HK-2 (cell line): ENCODE measurements at regions not wholly inside any gene's neighbourhood (a gene's known extent, or its start where the extent isn't known, plus 50 kb on each side); places are given as distances from the start of the nearest gene placed in this dataset.

ENCODE experiments used
- DNase-seq: peaks from one replicate; pipeline ENCODE4 v3.0.0-alpha.2; 2018; ENCODE audit not compliant: unreplicated experiment

DNA sequence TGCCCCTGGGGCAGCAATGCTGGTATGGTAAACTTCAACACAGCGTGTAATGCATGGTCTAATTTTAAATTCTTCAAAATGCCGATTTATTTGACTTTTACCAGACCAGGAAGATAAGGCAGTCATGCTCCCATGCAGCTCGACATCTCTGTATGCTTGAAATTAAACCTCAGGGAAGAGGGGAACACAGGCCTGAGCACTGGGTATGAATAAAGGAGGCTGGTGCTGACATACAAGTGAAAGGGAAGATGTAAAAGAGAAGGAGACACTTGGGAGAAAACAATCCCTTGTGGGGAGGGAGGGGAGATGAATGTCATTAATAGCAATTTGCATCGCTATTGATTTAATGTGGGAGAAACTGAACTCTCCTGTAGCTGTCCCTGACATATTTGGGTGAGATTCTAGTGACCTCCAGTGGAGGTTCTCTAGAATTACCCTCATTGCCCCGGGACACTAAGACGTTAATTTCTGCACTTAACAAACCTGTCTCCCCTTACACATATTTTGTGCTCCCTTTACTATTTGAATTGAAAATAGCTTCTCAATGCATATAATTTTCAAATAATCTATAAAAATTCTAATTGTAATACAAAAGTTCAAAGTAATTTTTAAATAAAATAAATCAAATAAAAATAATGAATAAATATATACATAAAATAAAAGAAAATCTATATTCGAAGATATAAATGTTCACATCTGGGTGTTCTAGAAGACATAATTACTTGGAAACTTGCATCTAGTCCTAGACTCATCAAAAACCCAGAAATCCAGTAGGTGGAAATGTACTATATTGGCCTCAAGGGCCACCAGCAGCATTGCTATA, 283.1 kb downstream of the LMX1A start:
- DNase-seq, result no peak

DNA sequence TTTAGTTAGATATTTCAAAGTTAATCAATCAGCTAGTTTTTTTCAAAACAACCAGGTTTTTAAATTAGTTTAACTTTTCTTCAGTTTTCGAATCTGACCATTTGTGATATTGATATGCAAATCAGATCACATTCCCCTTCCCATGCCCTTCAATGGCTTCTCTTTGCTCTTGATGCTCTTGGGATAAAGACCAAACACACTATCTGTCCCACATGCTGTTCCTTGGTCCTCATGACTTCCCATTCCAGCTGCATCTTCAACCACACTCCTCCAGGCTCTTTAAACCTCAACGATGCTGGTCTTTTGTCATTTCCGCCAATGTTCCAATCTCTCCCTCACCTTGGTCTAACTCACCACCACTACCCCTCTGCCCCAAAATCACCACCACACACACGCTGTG, 285.8 kb downstream of the LMX1A start:
- DNase-seq, result no peak

DNA sequence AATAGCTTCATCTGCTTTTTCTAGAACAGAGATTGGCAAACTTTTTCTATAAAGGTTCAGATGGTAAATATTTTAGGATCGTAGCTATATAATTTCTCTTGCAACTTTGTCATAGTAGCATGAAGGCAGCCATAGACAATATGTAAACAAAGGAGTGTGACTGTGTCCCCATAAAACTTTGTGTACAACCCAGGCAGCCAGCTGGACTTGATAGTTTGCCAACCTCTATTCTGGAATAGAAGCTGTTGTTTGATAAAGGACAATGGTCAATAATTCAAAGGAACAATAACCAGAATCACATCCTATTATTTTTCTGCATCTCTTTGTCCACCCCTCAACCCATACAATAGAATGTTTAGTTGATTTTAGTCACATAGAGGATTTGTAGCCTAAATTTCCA, 286.7 kb downstream of the LMX1A start:
- no peak for DNase-seq

DNA sequence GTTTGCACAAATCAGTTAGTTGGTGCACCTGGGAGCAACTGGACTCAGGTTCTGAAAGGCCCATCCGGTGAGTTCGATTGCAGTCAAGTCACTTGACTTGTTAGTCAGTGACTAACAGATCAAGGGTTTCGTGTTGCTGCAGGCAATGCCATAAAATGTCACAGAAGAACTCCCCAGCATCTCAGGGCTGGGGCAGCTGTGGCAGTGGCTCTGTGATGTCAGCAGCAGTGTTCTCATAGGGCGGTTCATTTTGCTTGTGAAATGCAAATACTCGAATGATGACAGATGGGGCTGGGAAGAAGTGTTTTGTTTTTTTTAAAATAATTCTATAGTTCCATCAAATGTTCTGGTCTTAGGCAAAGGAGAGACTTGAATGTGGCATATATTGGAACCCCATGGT, 287.8 kb downstream of the LMX1A start:
- DNase-seq, result no peak

DNA sequence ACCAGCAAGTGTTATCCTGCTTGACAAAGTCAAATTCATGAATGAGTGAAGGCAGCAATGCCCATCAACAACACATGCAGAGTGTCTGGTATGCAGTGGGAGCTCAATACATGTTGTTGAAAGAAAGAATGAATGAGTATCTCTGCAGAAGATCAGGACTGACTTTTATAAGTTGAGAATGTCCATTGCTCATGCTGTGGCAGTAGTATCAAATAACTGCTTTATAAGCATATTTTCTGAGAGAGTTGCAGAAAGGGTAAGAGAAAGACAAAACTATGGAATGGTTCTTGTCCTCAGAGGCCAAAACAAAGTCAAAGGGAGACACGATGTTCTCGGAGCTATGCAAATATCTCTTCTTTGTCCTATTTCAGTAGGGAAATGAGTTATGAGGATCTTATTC, 288.7 kb downstream of the LMX1A start:
- no peak for DNase-seq

DNA sequence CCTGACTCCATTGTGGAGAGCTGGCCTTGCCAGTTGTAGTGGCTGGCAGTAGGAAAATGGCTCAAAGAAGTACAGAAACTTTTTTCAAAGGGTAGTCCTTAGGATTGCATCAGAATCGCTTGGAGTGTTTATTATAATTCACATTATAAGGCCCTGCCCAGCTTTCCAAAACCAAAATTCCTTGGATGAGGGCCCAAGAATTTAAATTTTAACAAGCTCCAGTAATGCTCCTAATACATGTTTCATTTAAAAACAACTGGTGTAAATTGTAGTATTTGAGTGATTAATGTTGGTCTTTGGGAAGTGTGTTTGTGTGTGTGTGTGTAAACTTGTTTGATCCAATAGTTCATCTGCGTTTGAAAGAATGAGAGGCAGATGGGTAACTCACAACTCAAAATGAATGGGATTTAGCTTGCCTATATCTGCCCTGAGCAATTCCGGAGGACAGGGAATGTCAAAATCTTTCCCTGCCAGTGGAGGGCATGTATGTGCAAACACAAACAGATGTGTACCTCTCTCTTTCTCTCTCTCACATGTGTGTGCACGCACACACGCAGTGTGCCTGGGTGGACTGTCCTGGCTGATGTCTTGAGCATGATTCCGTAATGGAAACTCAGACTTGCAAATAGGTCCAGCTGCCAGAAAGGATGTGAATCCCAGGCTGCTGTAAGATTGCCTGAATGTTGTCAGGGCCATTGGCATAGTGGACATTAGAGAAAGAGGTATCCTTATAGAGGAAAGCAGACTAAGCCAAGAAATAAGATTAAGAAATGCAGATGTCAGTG, 293.1 kb downstream of the LMX1A start:
- no peak for DNase-seq

DNA sequence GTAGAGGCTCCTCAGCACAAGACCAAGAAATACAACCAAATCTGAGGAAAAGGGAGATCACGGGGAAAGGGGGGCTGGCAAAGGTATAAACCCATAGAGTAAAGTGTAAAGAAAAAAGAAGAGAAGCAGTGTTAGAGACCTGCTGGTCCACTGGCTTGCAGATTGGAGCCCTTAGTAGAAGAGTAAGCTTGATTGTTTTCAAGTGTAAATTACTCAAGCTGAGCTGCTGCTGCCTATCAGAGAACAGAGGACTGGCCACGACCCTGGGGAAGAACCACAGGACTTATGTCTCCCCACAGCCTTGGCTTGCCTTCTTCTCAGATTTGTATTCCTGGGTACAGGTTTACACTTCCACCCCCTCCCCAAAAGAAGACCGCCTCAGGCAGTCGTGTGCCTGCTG, 294.2 kb downstream of the LMX1A start:
- DNase-seq, result no peak

DNA sequence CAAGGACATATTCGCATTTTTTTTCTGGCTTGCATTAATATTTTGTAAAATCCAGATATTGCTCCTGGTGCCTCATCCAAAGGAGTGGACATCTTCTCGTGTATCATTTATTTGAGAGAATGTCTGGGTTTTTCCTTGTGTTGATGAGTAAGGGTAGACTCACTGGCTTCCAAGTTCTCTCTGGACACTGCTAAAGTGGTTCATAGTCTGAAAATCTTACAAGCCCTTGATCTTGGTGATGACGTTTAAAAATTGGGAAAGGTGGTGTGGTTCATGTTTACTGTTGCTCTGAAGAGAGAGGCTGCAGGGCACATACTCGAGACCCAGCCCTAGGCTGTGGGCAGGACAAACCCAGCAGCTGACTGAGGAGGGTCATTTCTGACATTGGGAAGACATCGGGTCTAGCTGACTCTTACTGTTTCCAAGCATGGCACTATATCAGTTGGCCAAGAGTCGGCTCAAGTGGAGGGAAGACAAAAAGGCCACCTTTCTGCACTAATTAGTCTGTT, 296.2 kb downstream of the LMX1A start:
- DNase-seq, result no peak

DNA sequence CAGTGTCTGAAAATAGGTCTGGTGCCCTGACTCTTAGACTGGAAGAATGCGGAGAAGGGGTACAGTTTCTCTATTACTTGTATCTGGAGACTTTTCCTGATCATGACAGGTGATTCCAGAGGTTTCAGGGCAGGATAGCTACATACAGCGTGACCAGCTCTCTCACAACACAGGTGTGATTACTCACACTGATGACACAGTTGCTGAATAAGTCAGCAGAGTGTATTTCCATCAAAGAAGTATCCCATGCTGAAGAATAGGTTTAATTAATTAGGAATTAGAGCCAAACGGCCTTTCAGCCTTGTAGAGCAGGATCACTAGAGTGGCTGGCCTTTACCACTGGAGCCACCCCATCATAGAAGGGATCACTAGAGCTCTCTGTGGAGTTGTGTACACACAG, 298.6 kb downstream of the LMX1A start:
- DNase-seq, result no peak

DNA sequence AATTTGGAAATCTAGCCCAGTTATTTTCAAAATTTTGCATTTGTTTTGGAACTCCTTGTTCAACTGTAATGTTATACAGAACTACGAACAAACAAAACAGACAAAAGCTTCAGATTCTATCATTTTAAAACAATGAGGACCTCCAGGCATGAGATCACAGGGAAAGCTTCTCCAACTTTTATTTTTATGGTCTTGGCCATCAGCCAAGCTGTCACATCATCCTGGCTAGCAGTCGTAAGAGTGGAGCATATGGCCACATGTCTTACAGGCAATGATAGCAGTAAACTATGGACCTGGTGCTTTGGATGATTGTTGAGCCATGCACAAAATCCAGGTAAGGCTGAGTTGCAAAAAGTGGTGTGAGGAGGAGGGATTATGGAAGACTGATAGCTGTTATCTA, 299.6 kb downstream of the LMX1A start:
- DNase-seq, result no peak

DNA sequence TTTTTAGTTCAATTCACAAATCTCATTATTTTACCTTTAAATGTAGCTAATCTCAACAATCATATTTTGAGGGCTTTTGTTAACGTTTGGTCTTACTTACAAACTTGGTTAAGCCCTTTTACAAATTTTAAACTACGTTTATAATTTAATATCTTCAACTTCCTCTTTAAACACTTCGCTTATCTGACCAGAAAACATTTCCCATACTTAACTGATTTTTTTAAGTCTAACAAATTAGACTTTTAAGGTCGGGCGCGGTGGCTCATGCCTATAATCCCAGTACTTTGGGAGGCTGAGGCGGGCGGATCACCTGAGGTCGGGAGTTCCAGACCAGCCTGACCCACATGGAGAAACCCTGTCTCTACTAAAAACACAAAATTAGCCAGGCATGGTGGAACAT, 300.9 kb downstream of the LMX1A start:
- DNase-seq, result no peak

DNA sequence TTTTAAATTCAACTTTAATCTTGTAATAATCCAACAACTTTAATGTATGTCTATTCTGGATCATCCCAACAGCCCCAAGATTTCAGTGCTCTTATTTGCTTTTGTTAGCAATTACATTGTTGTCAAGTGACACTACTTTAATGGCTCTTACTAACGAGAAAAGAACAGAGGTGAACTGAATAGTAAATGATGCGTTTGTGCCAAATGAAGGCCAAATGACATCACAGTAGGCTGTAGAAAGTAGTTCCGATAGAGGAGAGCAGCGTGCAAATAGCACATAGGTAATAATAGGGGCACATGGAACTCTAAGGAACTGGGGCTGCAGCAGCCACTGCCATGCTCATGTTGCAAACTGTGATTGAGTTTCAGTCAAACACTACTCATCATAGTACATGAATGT, 301.9 kb downstream of the LMX1A start:
- DNase-seq, result no peak

DNA sequence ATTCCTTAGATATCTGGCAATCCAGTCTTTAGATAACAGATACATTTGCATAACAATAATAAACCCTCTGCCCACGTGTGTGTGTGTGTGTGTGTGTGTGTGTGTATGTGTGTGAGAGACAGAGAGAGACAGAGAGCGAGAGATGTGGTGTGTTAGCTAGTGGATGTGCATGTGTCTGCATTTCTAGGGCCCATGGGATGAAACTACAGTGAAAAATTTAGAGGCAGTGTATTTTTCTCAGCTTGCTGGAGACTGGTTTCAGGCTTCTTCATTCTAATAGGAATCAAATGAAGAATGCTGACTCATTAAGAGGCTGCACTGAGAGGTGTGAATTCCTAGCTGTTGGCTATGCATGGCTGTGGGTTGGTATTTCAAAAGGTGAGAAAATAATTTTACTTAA, 303.2 kb downstream of the LMX1A start:
- no peak for DNase-seq

DNA sequence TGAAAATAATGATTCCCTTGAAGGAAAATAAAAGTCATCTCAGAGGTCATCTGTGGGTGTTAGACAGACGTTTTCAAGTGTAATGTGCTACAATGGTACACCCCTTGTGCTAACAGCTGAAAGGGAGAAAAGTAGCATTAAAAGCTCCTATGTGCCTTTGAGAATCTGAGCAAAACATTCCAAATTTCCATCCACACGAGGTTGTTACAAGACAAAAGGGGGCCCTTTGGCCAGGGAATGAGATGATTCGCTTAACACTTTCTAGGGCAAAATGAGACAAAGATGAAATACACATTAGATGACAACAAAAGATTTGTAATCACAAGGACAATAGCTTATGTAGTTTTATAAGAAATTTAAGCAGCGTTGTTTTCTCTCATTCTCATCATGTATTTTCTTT, 303.6 kb downstream of the LMX1A start:
- no peak for DNase-seq

DNA sequence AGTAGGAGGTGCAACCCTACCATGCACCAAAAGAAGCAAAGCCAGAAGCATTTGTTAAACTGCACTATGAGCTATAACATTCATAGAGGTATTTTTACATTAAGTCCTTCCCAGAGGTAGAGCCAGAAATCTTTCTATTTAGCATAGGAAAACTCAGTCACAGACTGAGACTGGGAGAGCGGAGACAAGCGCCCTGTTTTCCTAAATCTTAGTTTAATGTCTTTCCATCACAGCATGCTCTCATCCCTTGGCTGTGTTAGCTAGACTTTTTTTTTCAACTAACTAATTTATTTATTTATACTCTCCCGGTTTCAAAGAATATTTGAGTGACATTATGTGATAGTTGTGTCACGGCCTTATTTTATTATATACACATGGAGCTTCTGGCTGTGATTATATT, 304.1 kb downstream of the LMX1A start:
- DNase-seq, result no peak

DNA sequence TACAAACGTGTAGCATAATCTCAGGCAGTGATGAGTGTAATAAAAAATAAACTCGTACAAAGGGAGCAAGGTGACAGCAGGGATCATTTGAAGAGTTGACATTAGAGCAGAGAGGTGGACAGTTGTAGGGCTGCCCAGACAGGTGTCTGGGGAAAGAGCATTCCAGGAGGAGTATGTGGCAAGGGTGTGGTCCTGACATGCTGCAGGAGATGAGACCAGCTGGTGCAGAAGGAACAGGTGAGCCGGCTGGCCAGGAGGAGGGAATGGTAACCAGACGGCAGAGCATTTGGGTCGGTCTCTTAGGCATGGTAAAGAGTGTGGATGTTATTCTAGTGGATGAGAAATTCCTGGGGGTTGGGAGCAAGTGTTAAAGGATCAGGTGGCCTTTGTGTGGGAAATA, 306.3 kb downstream of the LMX1A start:
- no peak for DNase-seq

DNA sequence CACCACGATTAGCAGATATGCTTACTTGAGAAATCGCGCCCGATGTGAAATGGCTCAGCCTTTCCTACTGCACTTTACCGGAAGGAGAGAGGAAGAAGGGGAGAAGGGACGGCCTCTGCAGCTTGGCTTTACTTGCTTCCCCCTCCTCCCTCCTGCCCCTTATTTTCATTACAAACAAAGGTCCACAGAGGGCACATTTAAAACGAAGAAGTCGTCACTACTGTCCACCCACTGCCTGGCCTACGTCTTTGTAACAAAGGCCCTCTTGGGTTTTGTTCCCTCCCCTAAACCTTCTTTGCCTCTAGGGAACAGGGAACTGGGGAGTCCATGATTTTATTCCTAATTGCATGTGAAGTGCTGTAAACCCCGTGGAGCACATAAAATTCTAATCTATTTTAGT, 308.5 kb downstream of the LMX1A start:
- DNase-seq, result no peak

DNA sequence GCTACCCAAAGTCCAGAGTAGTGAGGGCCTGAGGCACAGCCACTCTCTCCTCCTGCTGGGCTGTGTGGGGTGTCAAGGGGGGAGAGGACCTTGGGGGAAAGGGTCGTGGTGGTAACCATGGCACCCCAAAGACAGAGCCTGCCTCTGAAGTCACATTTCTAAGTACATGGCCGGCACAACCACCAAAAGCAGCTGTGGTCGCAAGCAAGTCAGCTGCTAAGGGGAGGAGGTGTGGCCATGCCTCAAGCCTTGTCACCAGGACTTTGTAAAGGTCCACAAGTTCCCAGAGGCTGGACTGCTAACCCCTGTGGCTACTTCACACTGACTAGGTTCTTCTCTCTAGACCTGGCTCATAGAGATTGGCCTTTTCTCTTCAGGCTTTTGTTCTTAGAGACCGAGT, 310.6 kb downstream of the LMX1A start:
- no peak for DNase-seq

DNA sequence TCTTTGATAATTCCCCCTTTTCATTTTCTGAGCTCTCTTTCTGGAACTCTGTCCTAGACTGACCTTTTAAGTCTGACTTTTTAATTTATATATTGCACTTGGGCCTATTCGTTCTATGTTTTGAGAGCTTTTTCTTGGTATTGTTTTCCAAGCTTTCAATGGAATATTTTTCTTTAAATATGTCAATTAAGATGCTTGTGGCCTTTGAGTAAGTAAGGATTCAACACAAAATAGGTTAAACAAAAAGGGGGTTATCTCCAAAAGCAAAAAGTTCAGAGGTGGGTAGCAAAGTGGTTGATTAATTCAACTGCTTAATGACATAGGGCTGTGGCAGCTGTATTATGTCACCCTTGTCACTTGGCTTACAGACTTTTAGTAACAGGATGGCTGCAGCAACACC, 315.9 kb downstream of the LMX1A start:
- DNase-seq, result no peak

DNA sequence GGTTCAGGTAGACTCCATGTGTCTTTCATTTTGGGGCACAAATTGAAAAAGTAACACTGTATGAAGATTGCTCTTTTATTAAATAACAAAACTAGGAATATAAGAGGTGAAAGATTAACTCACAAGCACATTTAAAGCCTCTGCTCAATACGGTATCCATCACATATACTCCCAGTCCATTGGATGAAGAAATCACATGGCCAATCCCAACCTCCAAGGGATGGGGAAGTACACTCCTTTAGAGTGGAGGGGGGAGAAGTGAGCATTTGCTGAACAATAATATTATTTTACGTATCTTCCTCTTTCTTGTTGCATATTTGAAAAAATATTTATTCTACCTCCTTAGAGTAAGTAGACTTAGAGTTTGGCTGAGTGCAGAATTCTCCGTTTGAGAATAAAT, 316.5 kb downstream of the LMX1A start:
- DNase-seq, result no peak

DNA sequence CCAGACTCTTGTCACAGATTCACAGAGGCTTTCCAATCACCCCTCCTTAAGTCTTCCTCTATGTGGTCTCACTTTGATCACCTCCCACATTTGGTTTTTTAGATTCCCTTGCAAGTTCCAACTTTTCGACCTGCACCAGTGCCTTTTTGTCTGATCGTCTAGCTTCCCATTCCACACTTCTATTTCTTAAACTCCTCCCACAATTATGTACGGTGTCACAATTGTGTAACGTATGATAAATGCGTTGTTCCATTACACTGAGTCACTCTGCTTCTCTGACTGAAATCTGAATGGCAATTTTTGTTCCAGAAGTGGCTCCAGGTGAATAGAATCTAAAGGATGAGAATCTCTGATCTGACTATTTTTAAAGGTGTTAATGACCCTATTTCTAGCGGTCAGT, 320.1 kb downstream of the LMX1A start:
- no peak for DNase-seq

DNA sequence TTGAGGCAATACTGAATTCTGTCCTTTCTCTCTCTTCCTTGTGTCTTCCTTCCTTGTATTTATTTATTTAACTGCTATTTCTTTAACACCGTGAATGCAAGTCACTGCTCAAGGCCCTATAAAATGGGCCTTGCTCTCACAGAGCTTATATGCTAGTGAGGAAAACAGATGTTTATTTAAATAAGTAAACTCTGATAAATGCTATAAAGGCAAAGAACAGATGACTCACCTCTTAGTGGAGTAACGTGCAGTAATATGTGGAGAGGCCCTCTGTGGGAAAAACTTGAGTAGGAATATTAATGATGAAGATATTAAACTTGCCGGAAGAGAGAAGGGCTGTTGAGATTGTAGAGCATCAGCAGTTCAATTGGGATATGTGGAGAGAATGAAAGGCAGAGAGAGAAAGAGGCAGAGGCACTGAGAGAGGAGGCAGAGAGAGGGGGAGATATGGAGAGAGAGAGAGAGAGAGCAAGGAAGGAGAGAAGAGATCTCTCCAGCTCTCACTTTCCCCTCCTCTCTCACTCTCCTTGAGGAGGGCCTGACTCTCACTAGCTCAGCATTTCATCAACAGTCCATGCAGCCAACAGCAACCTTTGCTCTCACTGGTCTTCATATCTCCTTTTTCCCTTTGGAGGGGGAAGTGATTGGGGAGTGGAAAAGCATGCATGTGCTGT, 322.2 kb downstream of the LMX1A start:
- DNase-seq, result no peak

DNA sequence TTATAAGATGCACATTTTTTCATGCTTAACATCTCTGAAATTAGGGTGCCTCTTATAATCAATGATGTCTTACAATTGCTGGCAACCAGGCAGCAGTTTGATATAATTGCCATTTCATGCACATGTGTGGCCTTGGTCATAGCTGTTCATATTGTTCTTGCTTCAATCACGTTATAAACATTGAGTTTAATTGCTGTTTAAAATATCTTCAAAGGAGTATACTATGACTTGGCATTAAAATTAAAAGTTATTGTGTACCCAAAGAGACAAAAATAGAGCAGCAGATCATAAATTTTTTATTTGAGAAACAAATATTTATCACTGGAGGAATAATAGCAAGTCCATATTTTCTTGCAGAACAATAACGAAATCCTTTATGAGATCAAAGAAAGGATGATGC, 325.5 kb downstream of the LMX1A start:
- no peak for DNase-seq
